ENCODE measurements at regions not wholly inside any gene's neighbourhood (a gene's known extent, or its start where the extent isn't known, plus 50 kb on each side); places are given as distances from the start of the nearest gene placed in this dataset.
A peak's percentile ranks its signal among the peaks of the same experiment; 100 is the strongest.
"Not testable (repeated sequence)": the region's sequence is repeated elsewhere in the genome, so short reads cannot be mapped to it uniquely, and the experiment has no call there.

DNA sequence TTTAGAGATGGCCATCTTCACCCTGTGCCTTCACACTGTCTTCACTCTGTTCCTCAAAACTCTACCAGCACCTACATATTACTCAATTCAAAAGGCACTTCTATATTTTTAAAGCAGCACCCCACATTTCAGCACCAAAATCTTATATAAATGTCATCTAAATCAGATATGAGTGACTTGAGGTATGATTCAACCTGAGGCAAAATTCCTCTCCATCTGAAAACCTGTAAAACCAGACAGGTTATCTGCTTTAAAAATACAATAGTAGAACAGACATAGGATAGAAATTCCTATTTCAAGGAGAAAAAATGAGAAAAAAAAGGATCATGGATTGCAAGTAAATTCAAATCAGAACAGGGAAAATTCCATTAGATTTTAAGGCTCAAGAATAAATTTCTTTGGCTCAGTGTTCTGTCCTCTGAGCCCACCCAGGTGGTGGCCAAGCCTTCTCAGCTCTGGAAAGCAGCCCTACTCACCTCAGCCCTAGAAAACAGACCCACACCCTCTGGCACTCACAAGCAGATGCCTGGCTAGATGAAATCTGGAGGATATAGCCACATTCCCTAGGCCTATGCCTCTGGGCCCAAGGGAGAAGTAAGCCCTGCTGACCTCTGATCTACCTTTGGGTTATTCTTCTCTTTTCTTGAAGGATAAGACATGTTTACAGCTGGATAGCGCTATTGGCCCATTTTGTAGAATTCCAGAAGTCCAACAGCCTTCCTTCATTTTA, 211.1 kb upstream of the XIST start:
- no peak for DNase-seq

DNA sequence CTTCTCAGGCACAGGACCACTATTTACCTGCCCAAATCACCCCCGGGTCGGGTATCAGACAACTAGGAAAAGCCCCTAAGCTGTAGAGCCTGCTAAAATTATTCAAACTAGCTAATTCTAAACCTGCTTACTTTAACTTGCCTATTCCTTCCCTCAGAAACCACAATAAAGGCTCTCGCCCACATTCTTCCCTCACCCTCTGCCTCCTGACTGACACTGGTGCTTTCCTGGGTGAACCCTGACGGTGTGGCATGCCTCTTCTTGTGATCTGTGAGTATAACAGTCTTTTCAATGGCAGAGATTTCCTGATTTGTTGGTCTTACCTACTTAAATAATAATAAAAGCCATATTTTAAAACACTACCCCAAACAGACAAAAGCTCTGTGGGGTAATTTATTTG, 209.4 kb upstream of the XIST start:
- no peak for DNase-seq

GRCh38 chrX:74049126-74049525, 196.6 kb upstream of the XIST start:
- DNase-seq = no peak

GRCh38 chrX:74034066-74034465, 181.6 kb upstream of the XIST start:
- DNase-seq = not testable (repeated sequence)

DNA sequence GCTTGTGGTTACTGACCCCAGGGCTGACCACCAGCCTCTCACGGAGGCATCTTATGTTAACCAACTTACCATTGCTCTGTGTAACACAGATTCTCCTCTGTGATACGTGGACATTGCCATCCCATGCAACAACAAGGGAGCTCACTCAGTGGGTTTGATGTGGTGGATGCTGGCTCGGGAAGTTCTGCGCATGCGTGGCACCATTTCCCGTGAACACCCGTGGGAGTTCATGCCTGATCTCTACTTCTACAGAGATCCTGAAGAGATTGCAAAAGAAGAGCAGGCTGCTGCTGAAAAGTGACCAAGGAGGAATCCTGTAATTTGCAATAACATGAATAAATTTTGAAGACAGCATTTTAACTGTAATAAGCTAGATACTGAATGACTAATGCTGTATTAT, 179.0 kb upstream of the XIST start:
- DNase-seq = not testable (repeated sequence)

DNA sequence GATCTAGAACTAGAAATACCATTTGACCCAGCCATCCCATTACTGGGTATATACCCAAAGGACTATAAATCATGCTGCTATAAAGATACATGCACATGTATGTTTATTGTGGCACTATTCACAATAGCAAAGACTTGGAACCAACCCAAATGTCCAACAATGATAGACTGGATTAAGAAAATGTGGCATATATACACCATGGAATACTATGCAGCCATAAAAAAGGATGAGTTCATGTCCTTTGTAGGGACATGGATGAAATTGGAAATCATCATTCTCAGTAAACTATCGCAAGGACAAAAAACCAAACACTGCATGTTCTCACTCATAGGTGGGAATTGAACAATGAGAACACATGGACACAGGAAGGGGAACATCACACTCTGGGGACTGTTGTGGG, 178.3 kb upstream of the XIST start:
- not testable (repeated sequence) for DNase-seq

GRCh38 chrX:74025145-74025544, 172.6 kb upstream of the XIST start:
- DNase-seq = not testable (repeated sequence)

GRCh38 chrX:74023203-74023602, 170.7 kb upstream of the XIST start:
- DNase-seq = no peak

- DNase-seq = no peak
Measured at GRCh38 chrX:74018253-74018652, 165.7 kb upstream of the XIST start.

- peak; percentile 24 for DNase-seq
Measured at GRCh38 chrX:74015379-74016019, 163.0 kb upstream of the XIST start.

DNA sequence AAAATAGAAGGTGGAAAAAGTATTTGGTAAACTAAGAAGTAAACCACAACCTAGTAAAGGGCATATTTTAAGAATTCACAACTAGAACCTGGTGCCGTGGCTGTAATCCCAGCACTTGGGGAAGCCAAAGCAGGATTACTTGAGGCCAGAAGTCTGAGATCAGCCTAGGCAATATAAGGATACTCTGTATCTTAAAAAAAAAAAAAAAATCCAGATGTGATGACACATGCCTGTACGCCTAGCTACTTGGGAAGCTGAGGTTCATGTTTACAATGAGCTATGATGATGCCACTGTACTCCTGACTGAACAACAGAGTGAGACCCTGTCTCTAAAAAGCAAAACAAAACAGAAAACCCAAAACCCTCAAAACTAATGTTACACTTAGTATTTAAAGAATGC, 156.5 kb upstream of the XIST start:
- no peak for DNase-seq

DNA sequence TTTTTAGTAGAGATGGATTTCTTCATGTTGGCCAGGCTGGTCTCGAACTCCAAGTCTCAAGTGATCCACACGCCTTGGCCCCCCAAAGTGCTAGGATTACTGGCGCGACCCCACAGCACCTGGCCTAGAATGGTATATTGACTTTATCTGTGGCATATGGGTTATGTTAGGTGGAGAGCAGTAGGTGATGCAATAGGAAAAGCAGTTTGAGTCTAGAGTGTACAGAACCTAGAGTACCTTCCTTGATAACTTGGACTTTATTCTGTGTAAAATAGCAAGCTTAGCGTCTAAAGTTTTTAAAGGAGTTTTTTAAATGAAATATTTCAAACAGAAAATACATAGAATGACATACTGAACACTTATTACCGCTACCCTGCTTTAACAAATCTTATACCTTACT, 139.5 kb upstream of the XIST start:
- DNase-seq = no peak

- DNase-seq = no peak
Measured at GRCh38 chrX:73987166-73987565, 134.7 kb upstream of the XIST start.

GRCh38 chrX:73979551-73980131, 127.1 kb upstream of the XIST start:
- DNase-seq = no peak

- no peak for DNase-seq
Measured at GRCh38 chrX:73977542-73978169, 125.1 kb upstream of the XIST start.

DNA sequence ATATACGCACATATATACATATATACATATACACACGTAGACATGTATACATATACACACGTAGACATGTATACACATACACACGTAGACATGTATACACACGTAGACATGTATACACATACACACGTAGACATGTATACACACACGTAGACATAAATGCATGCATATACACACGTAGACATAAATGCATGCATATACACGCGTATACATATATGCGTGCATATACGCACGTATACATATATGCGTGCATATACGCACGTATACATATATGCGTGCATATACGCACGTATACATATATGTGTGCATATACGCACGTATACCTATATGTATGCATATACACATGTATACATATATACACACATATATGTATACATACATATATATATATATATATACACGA, 114.9 kb upstream of the XIST start:
- not testable (repeated sequence) for DNase-seq

DNA sequence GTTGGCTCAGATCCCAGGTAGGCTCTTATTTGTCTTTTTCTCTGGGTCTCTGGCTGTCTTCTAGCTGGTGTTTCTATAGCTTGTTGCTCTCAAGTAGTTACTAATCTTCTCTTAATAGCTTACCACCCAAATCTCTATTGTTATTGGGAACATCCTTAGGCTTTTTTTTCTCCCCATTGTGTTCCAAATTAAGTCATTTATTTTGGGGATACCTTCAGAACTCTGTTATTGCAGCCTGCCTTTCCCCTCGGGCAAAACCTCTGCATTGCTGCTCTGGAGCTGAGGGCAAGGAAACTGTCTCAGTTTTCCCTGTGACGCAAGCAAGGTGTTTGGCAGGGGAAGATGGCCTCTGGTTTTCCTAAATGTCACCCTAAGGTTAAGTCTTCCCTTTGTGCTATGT, 113.3 kb upstream of the XIST start:
- DNase-seq = no peak

DNA sequence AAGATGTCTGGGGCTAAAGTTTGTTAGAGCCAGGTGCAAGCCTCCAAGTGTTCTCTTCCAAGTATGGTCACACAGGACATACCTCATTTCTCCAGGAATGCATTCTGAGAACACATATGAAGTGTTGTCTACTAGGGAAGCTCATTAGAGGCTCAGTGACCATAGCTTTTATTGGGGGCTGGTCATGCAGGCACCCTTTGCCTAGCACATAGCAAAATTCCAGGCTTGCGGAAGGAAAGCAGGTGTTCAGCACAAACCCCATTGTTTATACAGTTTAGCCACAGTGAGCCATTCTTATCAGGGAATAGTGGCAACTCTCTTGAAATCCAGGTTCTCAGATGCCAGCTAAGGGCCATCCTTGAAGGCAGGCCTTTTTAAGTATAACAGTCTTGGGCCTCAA, 112.1 kb upstream of the XIST start:
- DNase-seq = no peak

DNA sequence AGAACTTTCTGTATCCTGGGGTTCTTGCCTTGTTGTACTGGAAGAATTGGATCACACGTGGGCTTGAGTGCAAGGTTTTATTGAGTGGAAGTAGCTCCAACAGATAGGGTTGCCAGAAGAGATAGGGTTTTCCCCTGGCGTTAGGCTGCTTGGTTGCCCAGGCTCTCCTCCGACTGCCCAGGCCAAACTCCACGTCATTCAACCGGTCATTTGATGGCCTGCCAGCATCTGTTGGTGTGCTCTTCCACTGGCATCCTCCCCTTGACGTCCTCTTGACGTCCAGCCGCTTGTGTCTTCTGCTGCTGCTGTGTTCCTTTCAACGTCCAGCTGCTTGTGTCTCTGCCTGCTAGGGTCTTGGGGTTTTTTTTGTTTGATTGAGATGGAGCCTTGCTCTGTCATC, 111.2 kb upstream of the XIST start:
- DNase-seq = no peak

- no peak for DNase-seq
Measured at GRCh38 chrX:73962948-73963347, 110.4 kb upstream of the XIST start.

DNA sequence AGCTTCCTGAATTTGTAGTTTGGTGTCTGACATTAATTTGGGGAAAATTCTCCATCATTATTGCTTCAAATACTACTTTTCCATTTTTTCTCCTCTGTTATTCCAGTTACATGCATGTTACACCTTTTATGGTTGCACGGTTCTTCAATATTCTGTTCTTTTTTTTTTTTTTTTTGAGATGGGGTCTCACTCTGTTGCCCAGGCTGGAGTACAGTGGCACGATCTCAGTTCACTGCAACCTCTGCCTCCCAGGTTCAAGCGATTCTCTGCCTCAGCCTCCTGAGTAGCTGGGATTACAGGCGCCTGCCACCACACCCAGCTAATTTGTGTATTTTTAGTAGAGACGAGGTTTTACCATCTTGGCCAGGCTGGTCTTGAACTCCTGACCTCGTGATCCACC, 109.4 kb upstream of the XIST start:
- not testable (repeated sequence) for DNase-seq

DNA sequence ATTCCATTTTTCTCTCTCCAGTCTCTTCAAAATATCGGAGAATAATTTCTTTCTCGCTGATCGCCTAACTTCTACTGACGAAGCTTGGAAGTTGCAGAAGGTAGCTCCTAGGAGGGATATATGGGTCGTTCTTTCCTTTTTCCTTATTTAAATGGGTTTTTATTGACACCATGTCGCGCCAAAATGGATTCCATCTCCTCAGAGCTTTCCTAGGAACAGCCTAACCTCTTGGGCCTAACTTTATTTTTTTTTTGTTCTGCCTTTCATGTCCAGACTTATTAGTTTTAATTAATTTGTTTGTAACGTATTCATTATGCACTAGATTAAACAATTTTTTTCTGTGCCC, 92.0 kb upstream of the XIST start:
- DNase-seq = no peak

DNA sequence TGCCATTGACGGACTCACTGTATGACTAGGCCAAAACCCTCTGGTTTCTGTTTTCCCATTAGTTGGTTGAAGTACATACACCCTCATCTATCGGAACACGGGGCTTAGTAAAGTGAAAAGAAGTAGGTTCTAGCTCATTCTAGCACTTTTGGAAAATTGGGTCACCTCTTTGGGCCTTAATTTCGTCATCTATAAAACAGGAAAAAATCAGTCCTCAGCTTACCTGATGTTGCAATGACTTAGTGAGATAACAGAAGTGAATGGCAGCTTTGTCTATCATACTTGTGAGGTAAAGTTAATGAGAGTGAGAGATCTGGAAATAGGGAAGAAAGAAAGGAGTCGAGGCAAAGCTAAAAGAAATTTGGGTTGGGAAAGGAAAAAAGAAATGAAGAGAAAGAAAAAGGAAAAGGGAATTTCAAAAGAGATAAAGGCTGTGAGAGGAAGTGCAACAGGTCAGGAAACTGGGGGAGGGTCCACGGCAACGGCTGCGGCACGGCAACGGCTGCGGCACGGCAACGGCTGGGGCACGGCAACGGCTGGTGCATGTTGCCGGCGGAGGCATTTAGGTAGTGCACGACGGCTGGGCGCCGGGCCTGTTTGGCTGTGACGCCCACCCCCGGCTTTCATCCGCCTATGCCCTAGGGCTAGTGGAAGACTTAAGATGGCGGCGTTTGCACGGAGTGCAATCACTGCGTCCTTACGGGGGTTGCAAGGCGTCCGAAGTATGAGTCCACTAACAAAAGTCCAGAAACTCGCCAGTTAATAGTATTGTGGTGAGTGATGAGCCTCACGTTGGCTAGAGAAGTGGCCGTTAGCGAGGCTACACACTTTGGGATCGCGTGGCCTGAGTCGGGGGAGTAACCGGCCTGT, 91.4 kb upstream of the XIST start:
- peak; percentile 67 for DNase-seq

Measured in T1000 (cell line).